ENCODE measurements at regions not wholly inside any gene's neighbourhood (a gene's known extent, or its start where the extent isn't known, plus 50 kb on each side); places are given as distances from the start of the nearest gene placed in this dataset.

GRCh38 chr1:83033682-83034081 lies 965.2 kb downstream of the TTLL7 start:
- no peak for TF ChIP-seq CTCF (conservative IDR thresholded peaks at IDR 0.05; ENCODE audit: low read depth, low read length)
- no peak overlapping the region for H3K4me3 ChIP-seq (ENCODE audit: low read length)
- no peak for DNase-seq (ENCODE audit: low read depth)

GRCh38 chr1:83029916-83030315 lies 969.0 kb downstream of the TTLL7 start:
- TF ChIP-seq CTCF (conservative IDR thresholded peaks at IDR 0.05; ENCODE audit: low read depth, low read length) = no peak
- no peak for DNase-seq (ENCODE audit: low read depth)
- H3K4me3 ChIP-seq (ENCODE audit: low read length) = no peak overlapping the region

GRCh38 chr1:83029050-83029449 lies 969.9 kb downstream of the TTLL7 start:
- no peak for DNase-seq (ENCODE audit: low read depth)
- no peak overlapping the region for H3K4me3 ChIP-seq (ENCODE audit: low read length)
- TF ChIP-seq CTCF (conservative IDR thresholded peaks at IDR 0.05; ENCODE audit: low read depth, low read length) = no peak

GRCh38 chr1:83028467-83028866 lies 970.5 kb downstream of the TTLL7 start:
- DNase-seq (ENCODE audit: low read depth) = no peak
- no peak overlapping the region for H3K4me3 ChIP-seq (ENCODE audit: low read length)
- TF ChIP-seq CTCF (conservative IDR thresholded peaks at IDR 0.05; ENCODE audit: low read depth, low read length) = no peak

- H3K4me3 ChIP-seq (ENCODE audit: low read length) = no peak overlapping the region
- no peak for DNase-seq (ENCODE audit: low read depth)
- TF ChIP-seq CTCF (conservative IDR thresholded peaks at IDR 0.05; ENCODE audit: low read depth, low read length) = no peak
Observed at GRCh38 chr1:83027511-83027910, 971.4 kb downstream of the TTLL7 start.

GRCh38 chr1:83026745-83027144 lies 972.2 kb downstream of the TTLL7 start:
- DNase-seq (ENCODE audit: low read depth) = no peak
- no peak for TF ChIP-seq CTCF (conservative IDR thresholded peaks at IDR 0.05; ENCODE audit: low read depth, low read length)
- H3K4me3 ChIP-seq (ENCODE audit: low read length) = no peak overlapping the region

GRCh38 chr1:83024251-83024767 lies 974.6 kb downstream of the TTLL7 start:
- DNase-seq (ENCODE audit: low read depth) = no peak
- H3K4me3 ChIP-seq (ENCODE audit: low read length) = no peak overlapping the region
- no peak for TF ChIP-seq CTCF (conservative IDR thresholded peaks at IDR 0.05; ENCODE audit: low read depth, low read length)

All from retinal pigment epithelial cell (primary cell).